ENCODE measurements at regions not wholly inside any gene's neighbourhood (a gene's known extent, or its start where the extent isn't known, plus 50 kb on each side); places are given as distances from the start of the nearest gene placed in this dataset.

GRCh38 chr12:115481141-115481540 lies 796.4 kb downstream of the MED13L start:
- Histone ChIP-seq H3K27me3 (no peaks in the 10 kb centered on the region), H3K27ac (no peak overlapping the region), H3K9me3 (no peaks in the 10 kb centered on the region), H3K4me1 (no peaks in the 10 kb centered on the region), H3K4me3 (no peak overlapping the region), H3K36me3 (no peaks in the 10 kb centered on the region)
- TF ChIP-seq POLR2A (IDR thresholded peaks at IDR 0.05) (no peak), CTCF (IDR thresholded peaks at IDR 0.05) (no peak), POLR2AphosphoS5 (IDR thresholded peaks at IDR 0.05) (no peak), EP300 (IDR thresholded peaks at IDR 0.05) (no peak)
- 82 to 85% methylated on average over 2 of the region's 2 CpGs for WGBS, 2 donors
- DNase-seq (no peak), ATAC-seq (ENCODE audit: low FRiP score in 2 of 2) (no peak)

GRCh38 chr12:115478505-115478904 lies 794.5 kb upstream of the TBX3 start:
- Histone ChIP-seq H3K27ac (no peak overlapping the region), H3K4me3 (no peak overlapping the region), H3K36me3 (no peaks in the 10 kb centered on the region), H3K9me3 (no peaks in the 10 kb centered on the region), H3K27me3 (no peaks in the 10 kb centered on the region), H3K4me1 (no peaks in the 10 kb centered on the region)
- 73 to 78% methylated on average over 2 of the region's 2 CpGs for WGBS, 2 donors
- ATAC-seq (ENCODE audit: low FRiP score in 2 of 2) (no peak), DNase-seq (no peak)
- no peak for TF ChIP-seq CTCF (IDR thresholded peaks at IDR 0.05)
- TF ChIP-seq POLR2AphosphoS5 (IDR thresholded peaks at IDR 0.05), result no peak
- TF ChIP-seq POLR2A (IDR thresholded peaks at IDR 0.05), result no peak
- no peak for TF ChIP-seq EP300 (IDR thresholded peaks at IDR 0.05)

GRCh38 chr12:115474539-115475353 lies 790.8 kb upstream of the TBX3 start:
- TF ChIP-seq POLR2AphosphoS5 (IDR thresholded peaks at IDR 0.05), result no peak
- no peak for TF ChIP-seq EP300 (IDR thresholded peaks at IDR 0.05)
- TF ChIP-seq CTCF (IDR thresholded peaks at IDR 0.05), result no peak
- TF ChIP-seq POLR2A (IDR thresholded peaks at IDR 0.05), result no peak
- DNase-seq (no peak), ATAC-seq (ENCODE audit: low FRiP score in 2 of 2) (no peak)
- Histone ChIP-seq H3K27me3 (no peaks in the 10 kb centered on the region), H3K9me3 (no peaks in the 10 kb centered on the region), H3K36me3 (no peaks in the 10 kb centered on the region), H3K4me1 (no peaks in the 10 kb centered on the region), H3K27ac (no peak overlapping the region), H3K4me3 (no peak overlapping the region)
- 89 to 92% methylated on average over 13 to 14 of the region's 14 CpGs for WGBS, 2 donors

DNA sequence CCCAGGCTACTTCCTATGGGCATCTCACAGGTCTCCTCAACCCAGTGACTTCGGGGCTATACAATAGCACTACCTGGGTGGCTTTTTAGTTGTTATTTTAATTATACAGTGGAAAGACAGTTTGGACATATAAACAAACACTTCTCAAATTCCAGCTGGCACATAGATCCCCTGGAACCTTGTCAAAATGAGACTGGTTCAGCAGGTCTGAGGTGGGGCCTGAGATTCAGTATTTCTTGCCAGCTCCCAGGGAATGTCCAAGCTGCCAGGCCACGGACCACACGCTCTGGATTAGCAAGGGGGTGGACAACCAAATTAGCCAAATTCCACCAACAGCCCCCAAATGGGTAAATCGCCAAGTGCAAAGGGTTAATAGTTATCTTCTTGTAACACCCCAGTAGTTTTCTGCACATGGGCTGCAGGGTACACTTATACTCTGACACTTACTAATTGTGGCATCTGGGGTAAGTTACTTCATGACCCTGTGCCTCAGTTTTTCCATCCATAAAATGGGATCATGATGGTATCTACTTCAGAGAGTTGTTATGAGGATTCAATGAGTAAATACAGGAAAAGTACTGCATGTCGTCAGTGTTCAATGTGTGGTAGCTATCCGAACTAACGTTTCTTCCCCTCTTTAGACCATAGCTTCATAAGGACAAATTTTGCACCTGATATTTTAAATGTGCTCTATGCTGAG lies 789.4 kb upstream of the TBX3 start:
- WGBS, 2 donors, result 78 to 80% methylated on average over 6 to 7 of the region's 7 CpGs
- Histone ChIP-seq H3K27me3 (no peaks in the 10 kb centered on the region), H3K36me3 (no peaks in the 10 kb centered on the region), H3K4me3 (no peak overlapping the region), H3K4me1 (no peaks in the 10 kb centered on the region), H3K27ac (no peak overlapping the region), H3K9me3 (no peaks in the 10 kb centered on the region)
- DNase-seq (no peak), ATAC-seq (ENCODE audit: low FRiP score in 2 of 2) (no peak)
- TF ChIP-seq CTCF (IDR thresholded peaks at IDR 0.05), result no peak
- TF ChIP-seq POLR2A (IDR thresholded peaks at IDR 0.05), result no peak
- TF ChIP-seq POLR2AphosphoS5 (IDR thresholded peaks at IDR 0.05), result no peak
- no peak for TF ChIP-seq EP300 (IDR thresholded peaks at IDR 0.05)

All from upper lobe of left lung (tissue), 6 donors.